Osteocyte (in vitro differentiated cells): ENCODE measurements at regions not wholly inside any gene's neighbourhood (a gene's known extent, or its start where the extent isn't known, plus 50 kb on each side); places are given as distances from the start of the nearest gene placed in this dataset.

Source experiments
- DNase-seq: peaks from one replicate; pipeline ENCODE4 v3.0.0; 2021; ENCODE audit warnings: mixed read lengths; ENCODE audit not compliant: unreplicated experiment; ENCODE audit errors: extremely low spot score
- H3K27ac Mint-ChIP-seq: one replicate; pipeline ENCODE4 v1.8.0; 2021; ENCODE audit warnings: mild to moderate bottlenecking, mixed read lengths; ENCODE audit not compliant: unreplicated experiment
- H3K27me3 Mint-ChIP-seq: one replicate; pipeline ENCODE4 v1.8.0; 2021; ENCODE audit warnings: mixed read lengths; ENCODE audit not compliant: unreplicated experiment
- H3K36me3 Mint-ChIP-seq: one replicate; pipeline ENCODE4 v1.8.0; 2021; ENCODE audit warnings: mixed read lengths; ENCODE audit not compliant: unreplicated experiment
- H3K4me1 Mint-ChIP-seq: one replicate; pipeline ENCODE4 v1.8.0; 2021; ENCODE audit warnings: mixed read lengths; ENCODE audit not compliant: unreplicated experiment
- H3K4me3 Mint-ChIP-seq: one replicate; pipeline ENCODE4 v1.8.0; 2021; ENCODE audit warnings: mild to moderate bottlenecking, moderate library complexity, mixed read lengths; ENCODE audit not compliant: unreplicated experiment
- H3K9me3 Mint-ChIP-seq: one replicate; pipeline ENCODE4 v1.8.0; 2021; ENCODE audit warnings: mixed read lengths; ENCODE audit not compliant: unreplicated experiment
- TF ChIP-seq, protein P1 (sequence below): fragments of 200-600 bp; sonication (generic); IDR thresholded peaks from 2 replicates; pipeline ENCODE4 v1.5.0; 2021; ENCODE audit warnings: antibody characterized with exemption, mild to moderate bottlenecking, moderate library complexity

DNA sequence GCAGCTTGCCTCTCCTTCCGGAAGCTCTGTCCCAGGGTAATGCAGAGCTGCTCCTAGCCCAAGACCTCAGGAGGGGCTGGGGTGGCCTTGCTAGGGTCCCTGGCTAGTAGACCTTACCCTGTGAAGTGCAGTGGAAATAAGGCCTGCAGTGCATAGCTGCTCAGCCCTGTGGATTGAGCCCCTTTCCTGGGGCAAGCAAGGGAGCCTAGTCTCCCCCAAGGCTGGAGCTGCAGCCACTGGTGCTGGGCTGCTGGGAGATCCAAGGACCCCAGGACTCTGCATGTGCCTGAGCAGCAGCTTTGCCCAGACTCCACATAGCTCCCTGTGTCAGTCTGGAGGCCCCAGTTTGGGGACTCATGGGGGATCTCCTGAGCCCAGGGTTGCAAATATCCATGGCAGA, 57.9 kb downstream of the FANCF start:
- Mint-ChIP-seq H3K9me3 (peaks cover 9% of the 10 kb centered on the region), H3K36me3 (no peaks in the 10 kb centered on the region), H3K4me3 (no peak overlapping the region), H3K4me1 (no peaks in the 10 kb centered on the region), H3K27me3 (peaks cover 6% of the 10 kb centered on the region), H3K27ac (no peak overlapping the region)
- TF ChIP-seq, protein P1, sequence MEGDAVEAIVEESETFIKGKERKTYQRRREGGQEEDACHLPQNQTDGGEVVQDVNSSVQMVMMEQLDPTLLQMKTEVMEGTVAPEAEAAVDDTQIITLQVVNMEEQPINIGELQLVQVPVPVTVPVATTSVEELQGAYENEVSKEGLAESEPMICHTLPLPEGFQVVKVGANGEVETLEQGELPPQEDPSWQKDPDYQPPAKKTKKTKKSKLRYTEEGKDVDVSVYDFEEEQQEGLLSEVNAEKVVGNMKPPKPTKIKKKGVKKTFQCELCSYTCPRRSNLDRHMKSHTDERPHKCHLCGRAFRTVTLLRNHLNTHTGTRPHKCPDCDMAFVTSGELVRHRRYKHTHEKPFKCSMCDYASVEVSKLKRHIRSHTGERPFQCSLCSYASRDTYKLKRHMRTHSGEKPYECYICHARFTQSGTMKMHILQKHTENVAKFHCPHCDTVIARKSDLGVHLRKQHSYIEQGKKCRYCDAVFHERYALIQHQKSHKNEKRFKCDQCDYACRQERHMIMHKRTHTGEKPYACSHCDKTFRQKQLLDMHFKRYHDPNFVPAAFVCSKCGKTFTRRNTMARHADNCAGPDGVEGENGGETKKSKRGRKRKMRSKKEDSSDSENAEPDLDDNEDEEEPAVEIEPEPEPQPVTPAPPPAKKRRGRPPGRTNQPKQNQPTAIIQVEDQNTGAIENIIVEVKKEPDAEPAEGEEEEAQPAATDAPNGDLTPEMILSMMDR: no peak
- no peak for DNase-seq

DNA sequence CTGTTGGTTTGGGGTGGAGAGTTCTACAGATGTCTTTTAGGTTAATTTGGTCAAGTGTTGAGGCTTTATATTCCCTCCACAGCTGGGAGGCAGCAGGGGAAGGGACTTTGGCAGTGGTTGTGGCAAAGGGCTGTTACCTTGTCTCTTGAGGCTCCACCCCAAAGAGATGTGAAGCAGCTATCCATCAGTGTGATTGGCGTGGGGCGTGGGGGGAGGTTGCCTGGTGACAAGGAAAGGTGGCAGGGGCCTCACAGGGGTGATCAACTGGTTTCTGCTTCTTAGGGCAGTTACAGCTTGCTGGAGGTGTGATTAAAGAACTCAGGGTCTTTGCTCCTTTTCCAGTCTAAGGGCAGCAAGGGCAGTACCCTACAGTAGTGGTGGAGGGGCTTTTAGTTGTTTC, 59.3 kb downstream of the FANCF start:
- H3K36me3 Mint-ChIP-seq: no peaks in the 10 kb centered on the region
- H3K9me3 Mint-ChIP-seq: peaks cover 9% of the 10 kb centered on the region
- no peak overlapping the region for H3K27ac Mint-ChIP-seq
- H3K27me3 Mint-ChIP-seq: peaks cover 6% of the 10 kb centered on the region
- H3K4me3 Mint-ChIP-seq: no peak overlapping the region
- H3K4me1 Mint-ChIP-seq: no peaks in the 10 kb centered on the region
- no peak for DNase-seq
- TF ChIP-seq, protein P1: no peak

DNA sequence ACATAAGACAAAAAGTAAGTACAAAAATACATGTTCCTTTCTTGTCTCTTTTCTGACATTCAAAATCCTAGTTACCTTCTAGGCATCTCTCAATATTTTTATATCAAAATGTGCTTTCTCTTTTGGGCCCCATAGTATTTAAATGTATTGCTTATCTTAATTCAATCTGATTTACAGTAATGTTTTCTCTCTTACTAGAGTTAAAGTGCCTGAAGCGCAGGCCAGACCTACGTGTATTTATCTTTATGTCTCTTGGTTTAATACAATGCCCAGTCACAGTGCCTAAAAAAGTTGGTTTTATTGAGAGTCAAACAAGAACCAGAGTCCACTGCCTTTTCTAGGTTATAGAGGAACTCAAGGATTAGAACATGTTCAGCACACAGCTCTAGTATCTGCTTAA, 64.3 kb downstream of the FANCF start:
- Mint-ChIP-seq H3K27ac (no peak overlapping the region), H3K9me3 (peaks cover 9% of the 10 kb centered on the region)

DNA sequence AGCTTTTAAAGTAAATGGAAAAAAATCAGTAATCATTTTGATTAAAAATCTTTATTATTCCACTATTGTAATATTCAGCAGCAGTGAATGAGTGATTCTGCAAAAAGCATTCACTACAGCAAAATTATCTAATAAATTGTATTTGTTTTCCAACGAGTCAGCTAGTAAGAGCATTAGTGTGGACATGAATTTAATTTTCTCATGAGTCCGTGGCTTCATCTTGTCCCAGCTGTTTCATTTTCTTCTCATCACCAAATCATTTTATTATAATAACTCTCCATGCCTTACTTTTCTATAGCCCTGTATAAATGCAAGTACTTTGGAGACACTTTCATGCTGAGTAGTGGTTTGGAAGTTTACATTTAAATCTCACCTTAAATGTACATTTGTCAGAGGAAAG, 66.2 kb downstream of the FANCF start:
- Mint-ChIP-seq H3K27me3 (no peaks in the 10 kb centered on the region), H3K4me1 (no peaks in the 10 kb centered on the region), H3K36me3 (no peaks in the 10 kb centered on the region), H3K9me3 (peaks cover 9% of the 10 kb centered on the region), H3K4me3 (no peak overlapping the region), H3K27ac (no peak overlapping the region)
- TF ChIP-seq, protein P1: no peak
- DNase-seq: no peak

More for the DNA sequence above, 64.3 kb downstream of the FANCF start:
- TF ChIP-seq, protein P1: no peak
- DNase-seq: no peak
- no peaks in the 10 kb centered on the region for H3K4me1 Mint-ChIP-seq
- H3K4me3 Mint-ChIP-seq: no peak overlapping the region
- peaks cover 6% of the 10 kb centered on the region for H3K27me3 Mint-ChIP-seq
- no peaks in the 10 kb centered on the region for H3K36me3 Mint-ChIP-seq

DNA sequence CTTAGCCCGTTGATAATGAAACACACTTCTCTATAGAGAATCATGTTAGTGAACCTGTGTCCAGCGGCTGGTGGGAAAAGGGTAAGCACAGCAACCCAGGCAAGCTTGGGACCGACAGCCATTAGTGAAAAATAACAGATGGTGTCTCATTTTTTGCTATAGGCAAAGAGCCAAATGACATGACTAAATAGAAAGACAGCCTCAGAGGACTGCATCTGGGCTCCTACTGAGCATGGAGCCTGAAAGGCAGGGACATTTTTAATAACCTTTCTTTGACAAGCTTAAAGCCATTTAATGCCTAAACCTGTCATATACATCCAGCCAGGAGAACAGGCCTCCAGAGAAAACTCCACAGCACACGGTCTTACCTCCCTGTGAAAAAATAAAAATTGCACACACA, 67.0 kb downstream of the FANCF start:
- no peak overlapping the region for H3K27ac Mint-ChIP-seq
- peaks cover 2% of the 10 kb centered on the region for H3K9me3 Mint-ChIP-seq
- TF ChIP-seq, protein P1: no peak
- H3K36me3 Mint-ChIP-seq: no peaks in the 10 kb centered on the region
- H3K27me3 Mint-ChIP-seq: no peaks in the 10 kb centered on the region
- DNase-seq: no peak
- H3K4me3 Mint-ChIP-seq: no peak overlapping the region
- H3K4me1 Mint-ChIP-seq: no peaks in the 10 kb centered on the region
